ENCODE measurements at regions not wholly inside any gene's neighbourhood (a gene's known extent, or its start where the extent isn't known, plus 50 kb on each side); places are given as distances from the start of the nearest gene placed in this dataset.

DNA sequence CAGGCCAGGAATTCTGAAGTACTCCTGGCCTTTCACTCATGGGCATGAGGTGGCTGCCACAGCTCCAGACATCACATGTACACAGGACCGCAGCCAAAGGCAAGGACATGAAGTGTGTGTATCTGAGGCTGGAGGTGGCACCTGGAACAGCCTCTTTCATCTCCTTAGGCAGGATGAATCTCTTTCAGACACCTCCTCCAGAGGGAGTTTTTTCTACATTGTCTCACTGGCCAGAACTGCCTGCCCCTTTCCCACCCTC is 142.8 kb downstream of the BARX1 start:
- TF ChIP-seq, protein P1, sequence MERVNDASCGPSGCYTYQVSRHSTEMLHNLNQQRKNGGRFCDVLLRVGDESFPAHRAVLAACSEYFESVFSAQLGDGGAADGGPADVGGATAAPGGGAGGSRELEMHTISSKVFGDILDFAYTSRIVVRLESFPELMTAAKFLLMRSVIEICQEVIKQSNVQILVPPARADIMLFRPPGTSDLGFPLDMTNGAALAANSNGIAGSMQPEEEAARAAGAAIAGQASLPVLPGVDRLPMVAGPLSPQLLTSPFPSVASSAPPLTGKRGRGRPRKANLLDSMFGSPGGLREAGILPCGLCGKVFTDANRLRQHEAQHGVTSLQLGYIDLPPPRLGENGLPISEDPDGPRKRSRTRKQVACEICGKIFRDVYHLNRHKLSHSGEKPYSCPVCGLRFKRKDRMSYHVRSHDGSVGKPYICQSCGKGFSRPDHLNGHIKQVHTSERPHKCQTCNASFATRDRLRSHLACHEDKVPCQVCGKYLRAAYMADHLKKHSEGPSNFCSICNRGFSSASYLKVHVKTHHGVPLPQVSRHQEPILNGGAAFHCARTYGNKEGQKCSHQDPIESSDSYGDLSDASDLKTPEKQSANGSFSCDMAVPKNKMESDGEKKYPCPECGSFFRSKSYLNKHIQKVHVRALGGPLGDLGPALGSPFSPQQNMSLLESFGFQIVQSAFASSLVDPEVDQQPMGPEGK (CRISPR knock-in tag; IDR thresholded peaks at IDR 0.05; ENCODE audit: borderline replicate concordance): no peak
- TF ChIP-seq NR2C2 (CRISPR knock-in tag; IDR thresholded peaks at IDR 0.05) (no peak), NR2C2 (tag; IDR thresholded peaks at IDR 0.05) (no peak), RFX1 (IDR thresholded peaks at IDR 0.05) (no peak), SRSF1 (IDR thresholded peaks at IDR 0.05; ENCODE audit: low read depth, low read length) (no peak)
